HepG2 (cell line): ENCODE measurements at regions not wholly inside any gene's neighbourhood (a gene's known extent, or its start where the extent isn't known, plus 50 kb on each side); places are given as distances from the start of the nearest gene placed in this dataset.
A peak's percentile ranks its signal among the peaks of the same experiment; 100 is the strongest.

Experiments
- ATAC-seq: fragments of 200-7000 bp; cut with Tn5 transposase; 3 replicates; pipeline ENCODE4 v1.9.1; 2020; ENCODE audit warnings: mild to moderate bottlenecking, moderate library complexity
- BruUV-seq: library from RNA; stranded (reverse); fragments of 400-500 nt; replicated peaks from 2 replicates; lab custom pipeline; 2021; lab: Mats Ljungman, UMichigan
- CTCF ChIA-PET: fragments of 300-600 bp; formaldehyde crosslinking; extraction: SDS; loops from one replicate; lab custom pipeline; 2021; ENCODE audit warnings: low total read pairs, inconsistent platforms, low intra/inter-chr PET ratio; lab: Yijun Ruan, JAX
- POLR2A ChIA-PET: fragments of 350-600 bp; sonication (Branson Sonifier 250); formaldehyde crosslinking; loops from one replicate; lab custom pipeline; 2020; ENCODE audit warnings: antibody characterized with exemption, inconsistent platforms; lab: Yijun Ruan, JAX
- DNase-seq: peaks from one replicate; pipeline ENCODE4 v3.0.0-alpha.2; 2015; ENCODE audit warnings: low spot score
- FAIRE-seq: peaks from 3 replicates; lab custom pipeline; 2011; peaks lifted over from hg19 to GRCh38; lab: Jason Lieb, UNC
- H2AFZ ChIP-seq: one replicate; pipeline ENCODE4 v1.6.1; 2011; ENCODE audit warnings: low read length, inconsistent platforms
- H3K27ac ChIP-seq: fragments of 300-600 bp; 3 replicates; pipeline ENCODE4 v1.8.0; 2011; ENCODE audit warnings: mixed run types, mild to moderate bottlenecking, mixed read lengths, low read length, inconsistent platforms; ENCODE audit not compliant: insufficient read depth; ENCODE audit errors: extremely low read length
- H3K27me3 ChIP-seq, 2 experiments: fragments of 200-600 bp in 1 of 2; 2 replicates in 1 of 2; 3 replicates in 1 of 2; pipeline versions ENCODE4 v1.6.0 to v1.8.0; 2011; ENCODE audit warnings: low read length in 2 of 2, mild to moderate bottlenecking in 2 of 2, moderate library complexity in 2 of 2, inconsistent platforms in 1 of 2; ENCODE audit not compliant: insufficient read depth in 2 of 2, control insufficient read depth in 1 of 2
- H3K36me3 ChIP-seq, 2 experiments: fragments of 200-600 bp in 1 of 2; replicated peaks in 1 of 2; 2 replicates in 1 of 2; 3 replicates in 1 of 2; pipeline versions ENCODE4 v1.5.1 to v1.8.0; 2011; ENCODE audit warnings: low read length in 2 of 2, inconsistent platforms in 1 of 2; ENCODE audit not compliant: insufficient read depth in 2 of 2, control insufficient read depth in 1 of 2
- H3K4me1 ChIP-seq: 2 replicates; pipeline ENCODE4 v1.5.1; 2012; ENCODE audit warnings: low read length, inconsistent platforms; ENCODE audit not compliant: insufficient read depth
- H3K4me2 ChIP-seq: 2 replicates; pipeline ENCODE4 v1.6.0; 2011; ENCODE audit warnings: low read depth, low read length, inconsistent platforms
- H3K4me3 ChIP-seq, 3 experiments: fragments of 200-600 bp in 1 of 3; sonication (generic), shearing (Covaris generic) in 1 of 3; replicated peaks in 1 of 3; 2 replicates each; pipeline ENCODE4 v1.5.1; 2011 to 2016; ENCODE audit warnings: low read length in 3 of 3, inconsistent platforms in 2 of 3, low read depth in 2 of 3, mild to moderate bottlenecking in 2 of 3, control low read depth in 1 of 3, mixed read lengths in 1 of 3; ENCODE audit not compliant: insufficient read depth in 1 of 3
- H3K79me2 ChIP-seq: one replicate; pipeline ENCODE4 v1.6.1; 2011; ENCODE audit warnings: low read length, inconsistent platforms; ENCODE audit not compliant: insufficient read depth
- H3K9ac ChIP-seq: 2 replicates; pipeline ENCODE4 v1.6.0; 2011; ENCODE audit warnings: mild to moderate bottlenecking, low read depth, low read length, inconsistent platforms; ENCODE audit not compliant: insufficient read depth
- H3K9me3 ChIP-seq: 2 replicates; pipeline ENCODE4 v1.5.1; 2012; ENCODE audit warnings: mild to moderate bottlenecking, low read length
- H4K20me1 ChIP-seq: 2 replicates; pipeline ENCODE4 v1.6.0; 2011; ENCODE audit warnings: inconsistent platforms, mild to moderate bottlenecking, low read length, moderate library complexity; ENCODE audit not compliant: insufficient read depth
- AFF4 ChIP-seq: sonication (generic); formaldehyde crosslinking; IDR thresholded peaks from 2 replicates; pipeline ENCODE4 v1.4.0; 2020; ENCODE audit warnings: missing genetic modification reagents
- FUBP1 ChIP-seq: sonication (generic); formaldehyde crosslinking; IDR thresholded peaks from 2 replicates; pipeline ENCODE4 v1.5.1; 2020; ENCODE audit warnings: missing genetic modification reagents, mild to moderate bottlenecking, borderline replicate concordance
- HMG20A ChIP-seq: IDR thresholded peaks from 2 replicates; pipeline ENCODE4 v1.6.1; 2016; ENCODE audit warnings: borderline replicate concordance
- HNF4A ChIP-seq: sonication (generic); formaldehyde crosslinking; IDR thresholded peaks from 2 replicates; pipeline ENCODE4 v1.4.0; 2020; ENCODE audit warnings: missing genetic modification reagents
- ZBTB43 ChIP-seq: sonication (generic); formaldehyde crosslinking; conservative IDR thresholded peaks from 2 replicates; pipeline ENCODE4 v1.4.0; 2020; ENCODE audit warnings: missing genetic modification reagents
- ZSCAN22 ChIP-seq: sonication (generic); formaldehyde crosslinking; IDR thresholded peaks from 2 replicates; pipeline ENCODE4 v1.4.0; 2020; ENCODE audit warnings: mild to moderate bottlenecking, missing genetic modification reagents
- WGBS: methylation state at CpG from one replicate; pipeline ENCODE4 v1.1.6; 2017; ENCODE audit warnings: low lambda C conversion rate; 5-methylcytosine and 5-hydroxymethylcytosine counted together
- in situ Hi-C: cut with HindIII; loops from 2 replicates; pipeline ENCODE4 v1.10.0; 2017; ENCODE audit warnings: low pct_unique_long_range_greater_than_20kb; ENCODE audit not compliant: extremely low pct_ligation_motif_present
- intact Hi-C: fragments of 100-400 bp; cut with micrococcal nuclease; formaldehyde crosslinking; loops from one replicate; pipeline ENCODE4 v1.10.0; 2022; ENCODE audit not compliant: unreplicated experiment

GRCh38 chr20:51165131-51165530 is 142.2 kb upstream of the KCNG1 start (continued):
- no peak for TF ChIP-seq AFF4 (CRISPR knock-in tag)
- no peak for TF ChIP-seq FUBP1 (CRISPR knock-in tag)
- TF ChIP-seq ZSCAN22 (CRISPR knock-in tag) = no peak
- TF ChIP-seq HMG20A (CRISPR knock-in tag) = no peak
- TF ChIP-seq, all 625 proteins: peak for 0

- BruUV-seq = no TSS peak
- ChIA-PET CTCF (no interaction called here), POLR2A (no interaction called here)
- no peak overlapping the region for H3K27ac ChIP-seq
- H3K4me1 ChIP-seq = no peaks in the 10 kb centered on the region
- H3K36me3 ChIP-seq = no peaks in the 10 kb centered on the region
- peaks cover 0 to 35% of the 10 kb centered on the region in 2 experiments; a peak in 2 of 5 replicates for H3K27me3 ChIP-seq
- no peak for ATAC-seq
- no peaks in the 10 kb centered on the region for H3K9me3 ChIP-seq
- no peak overlapping the region for H3K9ac ChIP-seq
- TF ChIP-seq HNF4A (CRISPR knock-in tag) = 0 out of 2 replicates have a peak, but pooled peaks have one; percentile 21
- TF ChIP-seq ZBTB43 (CRISPR knock-in tag) = no peak
- H3K79me2 ChIP-seq = no peaks in the 10 kb centered on the region
- no peaks in the 10 kb centered on the region for H4K20me1 ChIP-seq
- H3K4me3 ChIP-seq = no peak overlapping the region
- DNase-seq = no peak
- in situ Hi-C loops = no loop called here
- H2AFZ ChIP-seq = no peak overlapping the region
- intact Hi-C loops = no loop called here
- 41% methylated on average over 2 of the region's 2 CpGs for WGBS
- no peak for FAIRE-seq
- no peak overlapping the region for H3K4me2 ChIP-seq
These were observed 141.8 kb upstream of the KCNG1 start for GRCh38 chr20:51164731-51165130.
